ENCODE measurements at regions not wholly inside any gene's neighbourhood (a gene's known extent, or its start where the extent isn't known, plus 50 kb on each side); places are given as distances from the start of the nearest gene placed in this dataset.
"Not testable (repeated sequence)": the region's sequence is repeated elsewhere in the genome, so short reads cannot be mapped to it uniquely, and the experiment has no call there.

GRCh38 chr10:87416892-87417291, 59.3 kb downstream of the NUTM2D start:
- not testable (repeated sequence) for DNase-seq (ENCODE audit: low read depth)

DNA sequence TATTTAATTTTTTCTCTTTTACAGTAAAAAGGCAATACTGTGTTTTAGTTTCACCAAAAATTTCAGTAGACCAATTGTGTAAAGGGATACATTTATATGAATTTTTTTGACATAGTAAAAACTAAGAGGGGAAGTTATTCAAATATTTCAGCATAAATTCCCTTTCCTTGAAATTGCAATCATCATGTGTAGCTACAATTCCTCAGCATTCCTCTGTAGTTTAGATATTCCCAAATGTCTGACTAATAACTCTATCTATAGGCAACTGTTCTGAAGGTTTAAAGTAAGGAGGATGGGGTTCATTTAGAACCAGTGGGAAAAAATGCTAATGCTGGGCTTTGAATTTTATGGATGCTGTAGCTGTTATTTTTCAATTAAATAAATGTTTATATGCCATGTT, 65.1 kb downstream of the NUTM2D start:
- not testable (repeated sequence) for DNase-seq (ENCODE audit: low read depth)

- not testable (repeated sequence) for DNase-seq (ENCODE audit: low read depth)
These were observed 67.3 kb downstream of the NUTM2D start for GRCh38 chr10:87424697-87425373.

DNA sequence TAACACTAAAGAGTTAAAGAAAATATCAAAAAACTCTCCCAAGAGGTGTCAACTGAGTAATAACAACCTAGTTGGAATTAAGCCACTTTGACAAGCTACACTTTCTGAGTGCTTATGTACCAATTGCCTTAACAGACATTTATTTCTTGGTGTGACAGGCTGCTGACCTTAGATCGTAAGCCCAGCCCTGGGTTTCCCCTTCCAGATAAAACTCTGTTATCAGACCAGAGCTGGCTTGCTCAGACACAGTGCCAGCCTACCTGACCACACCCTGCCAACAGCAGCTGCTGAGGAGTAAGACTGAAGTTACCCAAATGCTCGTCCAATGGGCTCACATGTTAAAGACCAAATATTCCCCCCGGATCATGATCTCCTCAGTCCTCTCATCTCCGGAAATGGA, 70.9 kb upstream of the MINPP1 start:
- not testable (repeated sequence) for DNase-seq (ENCODE audit: low read depth)

DNA sequence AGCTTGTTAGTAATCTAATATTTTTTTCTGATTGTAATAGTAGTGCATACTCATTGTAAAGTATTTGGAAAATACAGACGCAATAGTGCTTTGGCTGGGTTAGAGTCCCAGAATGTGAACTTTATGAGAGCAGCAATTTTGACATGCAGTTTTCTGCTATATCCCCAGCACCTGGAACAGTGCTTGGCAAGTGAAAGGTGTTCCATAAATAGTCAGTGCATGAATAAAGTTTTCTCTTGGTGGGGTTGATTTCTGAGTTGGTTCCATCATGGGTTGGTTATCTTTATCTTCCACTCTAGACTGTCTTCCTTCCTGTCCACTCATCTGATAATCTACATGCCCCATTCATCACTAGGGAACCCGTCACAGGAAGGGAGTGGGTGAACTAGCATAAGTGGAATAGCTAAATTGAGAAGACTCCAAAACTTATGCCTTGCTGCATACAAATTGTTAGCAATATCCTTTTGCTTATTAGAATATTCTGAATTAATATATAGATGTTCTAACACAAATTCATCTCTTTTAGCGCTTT, 69.3 kb upstream of the MINPP1 start:
- not testable (repeated sequence) for DNase-seq (ENCODE audit: low read depth)

GRCh38 chr10:87436104-87436503, 68.6 kb upstream of the MINPP1 start:
- not testable (repeated sequence) for DNase-seq (ENCODE audit: low read depth)

- DNase-seq (ENCODE audit: low read depth): peak; percentile 43
These were observed 67.2 kb upstream of the MINPP1 start for GRCh38 chr10:87437450-87437849.

Measured in iris pigment epithelial cell (primary cell).